ENCODE measurements at regions not wholly inside any gene's neighbourhood (a gene's known extent, or its start where the extent isn't known, plus 50 kb on each side); places are given as distances from the start of the nearest gene placed in this dataset.

DNA sequence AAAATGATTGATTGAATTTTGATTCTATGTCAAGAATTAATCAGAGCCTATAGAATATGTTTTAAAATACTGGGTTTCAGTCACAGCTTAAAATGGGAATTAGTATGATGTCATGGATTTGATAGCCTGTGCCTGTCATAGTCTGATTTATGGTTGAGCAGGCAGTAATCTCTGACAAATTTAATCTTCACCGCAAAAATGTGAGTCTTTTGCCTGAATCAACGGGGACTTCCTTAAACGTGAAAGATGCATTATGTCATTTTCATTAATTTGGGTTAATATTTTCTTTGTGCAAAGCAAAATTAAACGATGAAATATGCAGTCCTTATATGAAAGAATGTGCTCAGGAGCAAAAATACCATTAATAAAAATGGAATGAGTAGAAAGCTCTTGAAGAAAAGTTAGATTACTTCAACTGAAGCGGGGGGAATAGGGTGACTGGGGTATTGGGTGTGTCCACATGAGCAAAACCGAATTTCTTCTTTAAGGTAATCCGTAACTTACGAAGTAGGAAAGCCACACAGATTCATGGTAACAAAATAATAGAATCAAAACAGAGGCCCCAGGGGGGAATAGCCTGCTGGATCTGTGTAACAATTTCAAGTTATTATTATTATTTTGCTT, 339.6 kb upstream of the NOX3 start:
- no peak overlapping the region for H3K4me3 Mint-ChIP-seq
- H3K4me1 Mint-ChIP-seq (ENCODE audit: low read depth) = no peaks in the 10 kb centered on the region
- DNase-seq = no peak
- peaks cover 6% of the 10 kb centered on the region for H3K9me3 Mint-ChIP-seq
- no peaks in the 10 kb centered on the region for H3K36me3 Mint-ChIP-seq (ENCODE audit: low read depth)
- TF ChIP-seq, protein P1, sequence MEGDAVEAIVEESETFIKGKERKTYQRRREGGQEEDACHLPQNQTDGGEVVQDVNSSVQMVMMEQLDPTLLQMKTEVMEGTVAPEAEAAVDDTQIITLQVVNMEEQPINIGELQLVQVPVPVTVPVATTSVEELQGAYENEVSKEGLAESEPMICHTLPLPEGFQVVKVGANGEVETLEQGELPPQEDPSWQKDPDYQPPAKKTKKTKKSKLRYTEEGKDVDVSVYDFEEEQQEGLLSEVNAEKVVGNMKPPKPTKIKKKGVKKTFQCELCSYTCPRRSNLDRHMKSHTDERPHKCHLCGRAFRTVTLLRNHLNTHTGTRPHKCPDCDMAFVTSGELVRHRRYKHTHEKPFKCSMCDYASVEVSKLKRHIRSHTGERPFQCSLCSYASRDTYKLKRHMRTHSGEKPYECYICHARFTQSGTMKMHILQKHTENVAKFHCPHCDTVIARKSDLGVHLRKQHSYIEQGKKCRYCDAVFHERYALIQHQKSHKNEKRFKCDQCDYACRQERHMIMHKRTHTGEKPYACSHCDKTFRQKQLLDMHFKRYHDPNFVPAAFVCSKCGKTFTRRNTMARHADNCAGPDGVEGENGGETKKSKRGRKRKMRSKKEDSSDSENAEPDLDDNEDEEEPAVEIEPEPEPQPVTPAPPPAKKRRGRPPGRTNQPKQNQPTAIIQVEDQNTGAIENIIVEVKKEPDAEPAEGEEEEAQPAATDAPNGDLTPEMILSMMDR (IDR thresholded peaks at IDR 0.05) = no peak
- no peaks in the 10 kb centered on the region; the same call in none of the 2 replicates for H3K27me3 Mint-ChIP-seq (ENCODE audit: insufficient read depth)
- no peak overlapping the region for H3K27ac Mint-ChIP-seq

GRCh38 chr6:155791891-155792290, 336.3 kb upstream of the NOX3 start:
- Mint-ChIP-seq H3K9me3 (peaks cover 7% of the 10 kb centered on the region), H3K36me3 (ENCODE audit: low read depth) (no peaks in the 10 kb centered on the region), H3K27me3 (ENCODE audit: insufficient read depth) (no peaks in the 10 kb centered on the region; the same call in 1 of the 2 replicates), H3K27ac (no peak overlapping the region), H3K4me3 (no peak overlapping the region), H3K4me1 (ENCODE audit: low read depth) (0 out of 2 replicates have a peak, but pooled peaks cover 6% of the 10 kb centered on the region)
- TF ChIP-seq, protein P1 (IDR thresholded peaks at IDR 0.05) = no peak
- no peak for DNase-seq

DNA sequence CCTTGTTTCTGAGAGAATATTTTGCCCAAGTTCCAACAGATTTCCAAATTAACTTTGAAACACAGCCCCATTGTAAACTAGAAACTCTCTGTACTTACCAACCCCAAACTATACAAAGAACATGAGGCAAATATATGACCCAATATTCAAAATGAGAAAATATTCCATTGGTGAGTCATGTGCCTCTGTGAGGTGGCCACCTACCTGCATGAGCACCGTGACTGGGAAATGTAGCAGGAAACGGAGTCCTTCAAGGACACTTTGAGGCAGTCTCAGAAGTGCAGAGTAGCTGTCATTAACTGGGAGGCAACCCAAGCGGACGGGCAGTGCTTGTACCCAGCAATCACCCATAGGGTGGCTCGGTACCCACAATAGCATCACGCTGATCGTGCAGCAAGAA, 335.5 kb upstream of the NOX3 start:
- Mint-ChIP-seq H3K4me3 (no peak overlapping the region), H3K27me3 (ENCODE audit: insufficient read depth) (no peaks in the 10 kb centered on the region; the same call in 1 of the 2 replicates), H3K9me3 (peaks cover 7% of the 10 kb centered on the region), H3K4me1 (ENCODE audit: low read depth) (0 out of 2 replicates have a peak, but pooled peaks cover 6% of the 10 kb centered on the region), H3K36me3 (ENCODE audit: low read depth) (no peaks in the 10 kb centered on the region), H3K27ac (no peak overlapping the region)
- no peak for DNase-seq
- TF ChIP-seq, protein P1 (IDR thresholded peaks at IDR 0.05) = no peak

- Mint-ChIP-seq H3K27me3 (ENCODE audit: insufficient read depth) (no peaks in the 10 kb centered on the region; the same call in 1 of the 2 replicates), H3K27ac (no peak overlapping the region), H3K4me1 (ENCODE audit: low read depth) (peaks cover 27% of the 10 kb centered on the region), H3K9me3 (peaks cover 7% of the 10 kb centered on the region), H3K36me3 (ENCODE audit: low read depth) (no peaks in the 10 kb centered on the region), H3K4me3 (no peak overlapping the region)
- TF ChIP-seq, protein P1 (IDR thresholded peaks at IDR 0.05) = no peak
- no peak for DNase-seq
Observed at GRCh38 chr6:155787168-155787567, 331.5 kb upstream of the NOX3 start.

GRCh38 chr6:155786528-155786927, 330.9 kb upstream of the NOX3 start:
- Mint-ChIP-seq H3K4me3 (no peak overlapping the region), H3K27ac (no peak overlapping the region), H3K27me3 (ENCODE audit: insufficient read depth) (no peaks in the 10 kb centered on the region; the same call in 1 of the 2 replicates), H3K4me1 (ENCODE audit: low read depth) (peaks cover 33% of the 10 kb centered on the region), H3K9me3 (peaks cover 7% of the 10 kb centered on the region), H3K36me3 (ENCODE audit: low read depth) (no peaks in the 10 kb centered on the region)
- DNase-seq = no peak
- TF ChIP-seq, protein P1 (IDR thresholded peaks at IDR 0.05) = no peak

All from HFFc6 (cell line).